Left ventricle myocardium inferior (tissue), 1 donor: ENCODE measurements at regions not wholly inside any gene's neighbourhood (a gene's known extent, or its start where the extent isn't known, plus 50 kb on each side); places are given as distances from the start of the nearest gene placed in this dataset.

Source experiments
- DNase-seq: peaks from one replicate; pipeline ENCODE4 v3.0.0-alpha.2; 2020
- H3K27ac ChIP-seq: fragments of 200-600 bp; replicated peaks from 2 replicates; pipeline ENCODE4 v1.8.0; 2021
- H3K27me3 ChIP-seq: fragments of 200-600 bp; 2 replicates; pipeline ENCODE4 v1.8.0; 2021; ENCODE audit warnings: low read depth
- H3K36me3 ChIP-seq: fragments of 200-600 bp; 2 replicates; pipeline ENCODE4 v1.8.0; 2021
- H3K4me1 ChIP-seq: fragments of 200-600 bp; 2 replicates; pipeline ENCODE4 v1.8.0; 2021
- H3K4me3 ChIP-seq: fragments of 200-600 bp; 2 replicates; pipeline ENCODE4 v1.8.0; 2021; ENCODE audit warnings: mild to moderate bottlenecking, moderate library complexity
- H3K9me3 ChIP-seq: fragments of 200-600 bp; replicated peaks from 2 replicates; pipeline ENCODE4 v1.8.0; 2021
- CTCF ChIP-seq: fragments of 200-600 bp; IDR thresholded peaks from 2 replicates; pipeline ENCODE4 v1.8.0; 2021; ENCODE audit warnings: antibody characterized with exemption, mild to moderate bottlenecking, borderline replicate concordance
- intact Hi-C: fragments of 100-400 bp; cut with micrococcal nuclease; formaldehyde crosslinking; loops from one replicate; pipeline ENCODE4 v1.11.0; 2022
- donor health status: DM: no; HTN: yes; CAD: no; lungs with severe emphysema.

- no peaks in the 10 kb centered on the region for H3K9me3 ChIP-seq
- no peak overlapping the region for H3K27ac ChIP-seq
- intact Hi-C loops, result no loop called here
- no peaks in the 10 kb centered on the region for H3K36me3 ChIP-seq
- DNase-seq, result no peak
- no peak for TF ChIP-seq CTCF
- H3K4me3 ChIP-seq, result no peak overlapping the region
- peaks cover 37% of the 10 kb centered on the region for H3K27me3 ChIP-seq
- H3K4me1 ChIP-seq, result no peaks in the 10 kb centered on the region
Measured at GRCh38 chr4:189498457-189498856, 442.2 kb upstream of the FRG1 start.

- Histone ChIP-seq H3K9me3 (no peaks in the 10 kb centered on the region), H3K27ac (no peak overlapping the region), H3K27me3 (peaks cover 36% of the 10 kb centered on the region), H3K36me3 (no peaks in the 10 kb centered on the region), H3K4me3 (no peak overlapping the region), H3K4me1 (no peaks in the 10 kb centered on the region)
- no peak for DNase-seq
- intact Hi-C loops, result no loop called here
- no peak for TF ChIP-seq CTCF
Measured at GRCh38 chr4:189499696-189500095, 441.0 kb upstream of the FRG1 start.

- Histone ChIP-seq H3K27ac (no peak overlapping the region), H3K4me3 (no peak overlapping the region), H3K36me3 (no peaks in the 10 kb centered on the region), H3K4me1 (no peaks in the 10 kb centered on the region), H3K9me3 (no peaks in the 10 kb centered on the region), H3K27me3 (peaks cover 39% of the 10 kb centered on the region)
- intact Hi-C loops, result no loop called here
- DNase-seq, result no peak
- no peak for TF ChIP-seq CTCF
Measured at GRCh38 chr4:189500970-189501369, 439.7 kb upstream of the FRG1 start.

- Histone ChIP-seq H3K27ac (no peak overlapping the region), H3K27me3 (peaks cover 26% of the 10 kb centered on the region), H3K9me3 (no peaks in the 10 kb centered on the region), H3K36me3 (no peaks in the 10 kb centered on the region), H3K4me1 (no peaks in the 10 kb centered on the region), H3K4me3 (no peak overlapping the region)
- intact Hi-C loops, result no loop called here
- no peak for TF ChIP-seq CTCF
- no peak for DNase-seq
Measured at GRCh38 chr4:189502841-189503435, 437.7 kb upstream of the FRG1 start.

GRCh38 chr4:189504220-189504619, 436.5 kb upstream of the FRG1 start:
- DNase-seq, result no peak
- no peak overlapping the region for H3K4me3 ChIP-seq
- H3K27ac ChIP-seq, result no peak overlapping the region
- no peaks in the 10 kb centered on the region for H3K4me1 ChIP-seq
- intact Hi-C loops, result no loop called here
- H3K27me3 ChIP-seq, result peaks cover 14% of the 10 kb centered on the region
- no peak for TF ChIP-seq CTCF
- H3K36me3 ChIP-seq, result no peaks in the 10 kb centered on the region
- H3K9me3 ChIP-seq, result no peaks in the 10 kb centered on the region
